ENCODE measurements at regions not wholly inside any gene's neighbourhood (a gene's known extent, or its start where the extent isn't known, plus 50 kb on each side); places are given as distances from the start of the nearest gene placed in this dataset.

GRCh38 chr4:129604632-129605255 is 508.8 kb downstream of the C4orf33 start:
- no peak for DNase-seq (ENCODE audit: low read depth)
- Histone ChIP-seq H3K4me3 (ENCODE audit: low read depth, low read length) (no peak overlapping the region), H3K36me3 (ENCODE audit: control insufficient read depth, insufficient read depth, low read length) (no peaks in the 10 kb centered on the region), H3K27me3 (ENCODE audit: control insufficient read depth, insufficient read depth, low read length) (no peaks in the 10 kb centered on the region)
- no peak for TF ChIP-seq CTCF (IDR thresholded peaks at IDR 0.05; ENCODE audit: insufficient read depth, low read length, poor library complexity, severe bottlenecking)

GRCh38 chr4:129614611-129615010 is 518.7 kb downstream of the C4orf33 start:
- no peak for DNase-seq (ENCODE audit: low read depth)
- H3K36me3 ChIP-seq (ENCODE audit: control insufficient read depth, insufficient read depth, low read length): no peaks in the 10 kb centered on the region
- H3K4me3 ChIP-seq (ENCODE audit: low read depth, low read length): no peak overlapping the region
- TF ChIP-seq CTCF (IDR thresholded peaks at IDR 0.05; ENCODE audit: insufficient read depth, low read length, poor library complexity, severe bottlenecking): no peak
- H3K27me3 ChIP-seq (ENCODE audit: control insufficient read depth, insufficient read depth, low read length): no peaks in the 10 kb centered on the region

GRCh38 chr4:129622566-129622965 is 526.6 kb downstream of the C4orf33 start:
- TF ChIP-seq CTCF (IDR thresholded peaks at IDR 0.05; ENCODE audit: insufficient read depth, low read length, poor library complexity, severe bottlenecking): no peak
- H3K4me3 ChIP-seq (ENCODE audit: low read depth, low read length): no peak overlapping the region
- no peaks in the 10 kb centered on the region for H3K36me3 ChIP-seq (ENCODE audit: control insufficient read depth, insufficient read depth, low read length)
- DNase-seq (ENCODE audit: low read depth): no peak
- H3K27me3 ChIP-seq (ENCODE audit: control insufficient read depth, insufficient read depth, low read length): no peaks in the 10 kb centered on the region

GRCh38 chr4:129623233-129623875 is 527.4 kb downstream of the C4orf33 start:
- TF ChIP-seq CTCF (IDR thresholded peaks at IDR 0.05; ENCODE audit: insufficient read depth, low read length, poor library complexity, severe bottlenecking): no peak
- H3K4me3 ChIP-seq (ENCODE audit: low read depth, low read length): no peak overlapping the region

GRCh38 chr4:129641179-129641578 is 545.2 kb downstream of the C4orf33 start:
- no peaks in the 10 kb centered on the region for H3K27me3 ChIP-seq (ENCODE audit: control insufficient read depth, insufficient read depth, low read length)
- TF ChIP-seq CTCF (IDR thresholded peaks at IDR 0.05; ENCODE audit: insufficient read depth, low read length, poor library complexity, severe bottlenecking): peak; percentile 83
- H3K36me3 ChIP-seq (ENCODE audit: control insufficient read depth, insufficient read depth, low read length): no peaks in the 10 kb centered on the region
- DNase-seq (ENCODE audit: low read depth): peak; percentile 4
- no peak overlapping the region for H3K4me3 ChIP-seq (ENCODE audit: low read depth, low read length)

More at GRCh38 chr4:129623233-129623875, 527.4 kb downstream of the C4orf33 start:
- Histone ChIP-seq H3K27me3 (ENCODE audit: control insufficient read depth, insufficient read depth, low read length) (no peaks in the 10 kb centered on the region), H3K36me3 (ENCODE audit: control insufficient read depth, insufficient read depth, low read length) (no peaks in the 10 kb centered on the region)
- DNase-seq (ENCODE audit: low read depth): no peak

- TF ChIP-seq CTCF (IDR thresholded peaks at IDR 0.05; ENCODE audit: insufficient read depth, low read length, poor library complexity, severe bottlenecking): no peak
- H3K36me3 ChIP-seq (ENCODE audit: control insufficient read depth, insufficient read depth, low read length): no peaks in the 10 kb centered on the region
- no peak overlapping the region for H3K4me3 ChIP-seq (ENCODE audit: low read depth, low read length)
- H3K27me3 ChIP-seq (ENCODE audit: control insufficient read depth, insufficient read depth, low read length): no peaks in the 10 kb centered on the region
- no peak for DNase-seq (ENCODE audit: low read depth)
These were observed 549.5 kb downstream of the C4orf33 start for GRCh38 chr4:129645461-129645860.
